HCT116 (cell line): ENCODE measurements at regions not wholly inside any gene's neighbourhood (a gene's known extent, or its start where the extent isn't known, plus 50 kb on each side); places are given as distances from the start of the nearest gene placed in this dataset.

Experiments used
- ATAC-seq: fragments of 200-7000 bp; cut with Tn5 transposase; 2 replicates; pipeline ENCODE4 v1.9.1; 2020; ENCODE audit warnings: mild to moderate bottlenecking, moderate library complexity
- BruUV-seq: library from RNA; stranded (reverse); fragments of 400-500 nt; replicated peaks from 2 replicates; lab custom pipeline; 2021; lab: Mats Ljungman, UMichigan
- CTCF ChIA-PET: fragments of 300-600 bp; sonication (Branson Sonifier 250); formaldehyde crosslinking; loops from one replicate; lab custom pipeline; 2021; ENCODE audit warnings: antibody characterized with exemption; lab: Charles Lee
- POLR2A ChIA-PET: fragments of 300-600, 350-600 bp; sonication (Branson Sonifier 250); formaldehyde crosslinking; loops from one replicate; lab custom pipeline; 2021; ENCODE audit warnings: antibody characterized with exemption; lab: Charles Lee
- RAD21 ChIA-PET, 2 experiments: fragments of 300-600 bp; sonication (Branson Sonifier 250); formaldehyde crosslinking; loops; one replicate each; lab custom pipeline; 2023; ENCODE audit warnings: low total read pairs in 2 of 2; ENCODE audit not compliant: uncharacterized antibody in 2 of 2, unreplicated experiment in 2 of 2, low non-redundant PET in 1 of 2; lab: Charles Lee
- DNase-seq: peaks from one replicate; pipeline ENCODE4 v3.0.0-alpha.2; 2010; ENCODE audit warnings: low read depth, low spot score
- H2AFZ ChIP-seq: fragments of 200-600 bp; shearing (Covaris generic), sonication (generic); 2 replicates; pipeline ENCODE4 v1.6.1; 2017; ENCODE audit warnings: low read depth, mixed run types, mixed read lengths, antibody characterized with exemption, low read length; ENCODE audit not compliant: poor library complexity, severe bottlenecking
- H3K27ac ChIP-seq: 2 replicates; pipeline ENCODE4 v1.5.1; 2012; ENCODE audit warnings: low read depth, low read length
- H3K27me3 ChIP-seq: fragments of 200-600 bp; sonication (generic); 2 replicates; pipeline ENCODE4 v1.6.1; 2016; ENCODE audit warnings: mixed run types, low read length, mixed read lengths; ENCODE audit not compliant: insufficient read depth
- H3K36me3 ChIP-seq, 2 experiments: fragments of 200-500 bp in 1 of 2; fragments of 200-600 bp in 1 of 2; sonication (Bioruptor generic) in 1 of 2; sonication (generic) in 1 of 2; 2 replicates each; pipeline versions ENCODE4 v1.5.1 to v1.6.1; 2014 to 2016; ENCODE audit warnings: low read length in 2 of 2, inconsistent platforms in 1 of 2, mixed read lengths in 1 of 2, mixed run types in 1 of 2; ENCODE audit not compliant: insufficient read depth in 2 of 2, control insufficient read depth in 1 of 2
- H3K4me1 ChIP-seq, 2 experiments: fragments of 200-600 bp in 1 of 2; sonication (generic) in 1 of 2; 2 replicates each; pipeline versions ENCODE4 v1.5.1 to v1.6.1; 2012 to 2017; ENCODE audit warnings: low read length in 2 of 2, inconsistent platforms in 1 of 2, mild to moderate bottlenecking in 1 of 2, mixed read lengths in 1 of 2, mixed run types in 1 of 2, moderate library complexity in 1 of 2; ENCODE audit not compliant: insufficient read depth in 2 of 2, control insufficient read depth in 1 of 2
- H3K4me2 ChIP-seq: fragments of 200-600 bp; sonication (generic); 2 replicates; pipeline ENCODE4 v1.6.1; 2017; ENCODE audit warnings: mixed run types, low read length, mixed read lengths
- H3K4me3 ChIP-seq, 2 experiments: fragments of 200-600 bp in 1 of 2; sonication (generic) in 1 of 2; replicated peaks in 1 of 2; 2 replicates each; pipeline ENCODE4 v1.5.1; 2011 to 2016; ENCODE audit warnings: low read length in 2 of 2, control low read depth in 1 of 2, low read depth in 1 of 2, mild to moderate bottlenecking in 1 of 2, mixed read lengths in 1 of 2, mixed run types in 1 of 2
- H3K79me2 ChIP-seq: fragments of 200-600 bp; sonication (generic); 2 replicates; pipeline ENCODE4 v1.6.1; 2017; ENCODE audit warnings: mild to moderate bottlenecking, mixed run types, low read length, moderate library complexity, mixed read lengths; ENCODE audit not compliant: insufficient read depth
- H3K9ac ChIP-seq: fragments of 200-600 bp; sonication (generic); 2 replicates; pipeline ENCODE4 v1.6.1; 2016; ENCODE audit warnings: low read length, mixed read lengths
- H3K9me2 ChIP-seq: fragments of 200-600 bp; sonication (generic), shearing (Covaris generic); 2 replicates; pipeline ENCODE4 v1.6.1; 2017; ENCODE audit warnings: mixed run types, mild to moderate bottlenecking, moderate library complexity; ENCODE audit not compliant: insufficient read depth
- H3K9me3 ChIP-seq, 2 experiments: fragments of 200-500 bp in 1 of 2; fragments of 200-600 bp in 1 of 2; sonication (Bioruptor generic) in 1 of 2; sonication (generic) in 1 of 2; 2 replicates each; pipeline ENCODE4 v1.6.1; 2014 to 2017; ENCODE audit warnings: low read length in 2 of 2, mixed read lengths in 2 of 2, inconsistent platforms in 1 of 2, low read depth in 1 of 2, mild to moderate bottlenecking in 1 of 2, mixed run types in 1 of 2, moderate library complexity in 1 of 2; ENCODE audit not compliant: control insufficient read depth in 1 of 2, insufficient read depth in 1 of 2
- H4K20me1 ChIP-seq: fragments of 200-600 bp; sonication (generic), shearing (Covaris generic); 2 replicates; pipeline ENCODE4 v1.6.1; 2017; ENCODE audit warnings: mixed run types, mild to moderate bottlenecking, moderate library complexity; ENCODE audit not compliant: insufficient read depth
- CEBPB ChIP-seq: IDR thresholded peaks from 2 replicates; pipeline ENCODE4 v1.6.1; 2012; ENCODE audit warnings: low read depth
- ELF1 ChIP-seq: IDR thresholded peaks from 2 replicates; pipeline ENCODE4 v1.6.1; 2012; ENCODE audit warnings: low read depth, borderline replicate concordance
- EZH2 ChIP-seq: fragments of 200-600 bp; sonication (generic); IDR thresholded peaks from 2 replicates; pipeline ENCODE4 v1.6.1; 2017; ENCODE audit warnings: antibody characterized with exemption, mixed run types
- EZH2phosphoT487 ChIP-seq: fragments of 200-600 bp; IDR thresholded peaks from 2 replicates; pipeline ENCODE4 v1.6.1; 2018; ENCODE audit warnings: antibody characterized with exemption, borderline replicate concordance
- JUND ChIP-seq: IDR thresholded peaks from 2 replicates; pipeline ENCODE4 v1.6.1; 2012
- POLR2A ChIP-seq: IDR thresholded peaks from 2 replicates; pipeline ENCODE4 v1.7.0; 2011; ENCODE audit warnings: borderline replicate concordance; ENCODE audit not compliant: insufficient read depth, insufficient read length; ENCODE audit errors: extremely low read depth
- POLR2AphosphoS5 ChIP-seq: IDR thresholded peaks from 2 replicates; pipeline ENCODE4 v1.6.1; 2011; ENCODE audit warnings: mild to moderate bottlenecking, low read depth, low read length, moderate library complexity
- RAD21 ChIP-seq: IDR thresholded peaks from 2 replicates; pipeline ENCODE4 v1.6.1; 2012; ENCODE audit warnings: low read depth, mild to moderate bottlenecking
- SIN3A ChIP-seq: IDR thresholded peaks from 2 replicates; pipeline ENCODE4 v1.6.1; 2012; ENCODE audit warnings: low read depth
- SP1 ChIP-seq: IDR thresholded peaks from 2 replicates; pipeline ENCODE4 v1.6.1; 2012; ENCODE audit warnings: low read depth
- TCF7L2 ChIP-seq: IDR thresholded peaks from 2 replicates; pipeline ENCODE4 v1.7.0; 2011; ENCODE audit warnings: borderline replicate concordance, inconsistent platforms; ENCODE audit not compliant: insufficient read depth, insufficient read length; ENCODE audit errors: extremely low read depth
- YY1 ChIP-seq: IDR thresholded peaks from 2 replicates; pipeline ENCODE4 v1.6.1; 2011; ENCODE audit warnings: low read length, low read depth, moderate library complexity, mild to moderate bottlenecking; ENCODE audit not compliant: insufficient replicate concordance; ENCODE audit errors: extremely low read depth
- ZFX ChIP-seq: fragments of 450-650 bp; IDR thresholded peaks from 2 replicates; pipeline ENCODE4 v1.6.1; 2017
- intact Hi-C: fragments of 100-400 bp; cut with micrococcal nuclease; formaldehyde crosslinking; loops from 2 replicates; pipeline ENCODE4 v1.10.0; 2022
- TF ChIP-seq, protein P1 (sequence below): IDR thresholded peaks from 2 replicates; pipeline ENCODE4 v1.6.1; 2012
- TF ChIP-seq, protein P2 (sequence below): IDR thresholded peaks from 2 replicates; pipeline ENCODE4 v1.6.1; 2012
- TF ChIP-seq, protein P3 (sequence below), 3 experiments: fragments of 200-600 bp in 1 of 3; sonication (generic) in 1 of 3; IDR thresholded peaks in 2 of 3; conservative IDR thresholded peaks in 1 of 3; 2 replicates each; pipeline ENCODE4 v1.5.1; 2012 to 2017; ENCODE audit warnings: low read depth in 2 of 3, low read length in 2 of 3, antibody characterized with exemption in 1 of 3, borderline replicate concordance in 1 of 3, control low read depth in 1 of 3, mild to moderate bottlenecking in 1 of 3, mixed read lengths in 1 of 3, mixed run types in 1 of 3, moderate library complexity in 1 of 3; ENCODE audit not compliant: insufficient read depth in 1 of 3

DNA sequence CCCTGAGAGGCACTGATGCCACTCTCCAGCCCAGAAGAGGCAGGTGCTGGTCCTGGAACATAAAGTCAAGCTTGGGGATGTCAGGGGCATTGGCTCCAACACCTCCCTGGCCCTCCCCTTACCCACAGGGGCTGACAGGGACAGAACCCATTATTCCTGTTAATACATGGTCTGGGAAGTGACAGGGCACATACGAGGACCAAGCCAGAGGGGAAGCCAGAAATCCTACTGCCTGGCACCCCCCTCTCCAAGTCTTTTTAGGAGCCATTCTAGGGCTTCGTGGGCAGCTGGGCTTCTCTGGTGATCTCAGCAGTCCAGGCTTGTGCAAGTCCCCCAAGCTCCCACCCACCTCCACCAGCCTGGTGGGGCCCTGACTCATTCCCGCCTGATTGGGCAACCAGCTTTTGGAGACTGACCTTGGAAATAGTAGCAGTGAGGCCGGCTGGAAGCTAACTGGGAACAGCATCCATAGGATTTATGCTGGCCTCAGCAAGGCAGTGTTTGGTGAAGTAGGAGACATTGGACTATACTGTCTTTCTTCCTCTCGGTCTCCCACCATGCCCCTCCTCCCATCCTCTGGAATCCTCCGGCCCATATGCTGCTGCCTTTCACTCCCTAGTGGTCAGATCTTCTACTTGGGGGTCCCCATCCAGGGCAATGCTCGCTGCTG, 86.4 kb upstream of the HK2 start:
- no peaks in the 10 kb centered on the region for H3K79me2 ChIP-seq
- no peak overlapping the region for H3K4me3 ChIP-seq
- intact Hi-C loops: no loop called here
- H3K9me2 ChIP-seq: no peaks in the 10 kb centered on the region
- ChIA-PET CTCF (no interaction called here), POLR2A (no interaction called here)
- H3K27me3 ChIP-seq: no peaks in the 10 kb centered on the region
- ATAC-seq: no peak
- H2AFZ ChIP-seq: no peak overlapping the region
- H3K4me1 ChIP-seq: no peaks in the 10 kb centered on the region
- no peak for TF ChIP-seq EZH2phosphoT487
- no peak for TF ChIP-seq TCF7L2
- TF ChIP-seq RAD21: no peak
- TF ChIP-seq, protein P1, sequence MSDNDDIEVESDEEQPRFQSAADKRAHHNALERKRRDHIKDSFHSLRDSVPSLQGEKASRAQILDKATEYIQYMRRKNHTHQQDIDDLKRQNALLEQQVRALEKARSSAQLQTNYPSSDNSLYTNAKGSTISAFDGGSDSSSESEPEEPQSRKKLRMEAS: no peak
- no peak for TF ChIP-seq SIN3A
- no peak for TF ChIP-seq JUND
- no peak for TF ChIP-seq POLR2A
- no peak for TF ChIP-seq YY1
- TF ChIP-seq, all 23 proteins: peak for 0
- Histone ChIP-seq H3K9me3 (no peaks in the 10 kb centered on the region), H3K9ac (no peak overlapping the region), H4K20me1 (no peaks in the 10 kb centered on the region), H3K27ac (no peak overlapping the region), H3K4me2 (no peak overlapping the region), H3K36me3 (no peaks in the 10 kb centered on the region)
- BruUV-seq: no TSS peak
- no peak for DNase-seq
- RAD21 ChIA-PET: no interaction called here

DNA sequence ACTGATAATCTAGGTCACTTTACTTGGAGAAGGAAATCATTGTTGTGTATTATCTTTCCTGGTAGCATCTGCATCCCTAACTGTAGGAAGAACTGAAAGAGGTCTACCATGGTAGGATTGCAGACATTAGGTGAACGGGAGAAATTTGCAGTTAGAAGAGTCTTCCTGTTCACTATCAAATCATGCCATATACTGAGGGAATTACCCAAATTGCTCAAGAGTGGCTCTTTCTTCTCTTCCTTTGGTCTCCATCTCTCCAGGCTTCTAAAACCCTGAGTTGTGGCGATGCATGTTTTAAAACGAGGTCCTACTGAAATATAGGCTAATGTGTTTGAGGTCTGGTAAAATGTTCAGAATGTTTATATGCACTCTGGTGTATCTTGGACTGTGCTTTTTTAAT, 85.3 kb upstream of the HK2 start:
- DNase-seq: no peak
- POLR2A ChIA-PET: no interaction called here
- no peak for ATAC-seq
- H4K20me1 ChIP-seq: no peaks in the 10 kb centered on the region
- no peaks in the 10 kb centered on the region for H3K27me3 ChIP-seq
- H3K9me3 ChIP-seq: no peaks in the 10 kb centered on the region
- BruUV-seq: no TSS peak
- intact Hi-C loops: no loop called here
- H3K4me2 ChIP-seq: no peak overlapping the region
- no peaks in the 10 kb centered on the region for H3K9me2 ChIP-seq
- CTCF ChIA-PET: no interaction called here
- H3K79me2 ChIP-seq: no peaks in the 10 kb centered on the region
- H2AFZ ChIP-seq: no peak overlapping the region
- no peaks in the 10 kb centered on the region for H3K4me1 ChIP-seq
- H3K4me3 ChIP-seq: no peak overlapping the region
- RAD21 ChIA-PET: no interaction called here
- no peak overlapping the region for H3K27ac ChIP-seq
- H3K9ac ChIP-seq: no peak overlapping the region
- no peaks in the 10 kb centered on the region for H3K36me3 ChIP-seq
- TF ChIP-seq YY1 (no peak), POLR2AphosphoS5 (no peak), CEBPB (no peak), SP1 (no peak), ELF1 (no peak), SIN3A (no peak), POLR2A (no peak), JUND (no peak), EZH2phosphoT487 (no peak), EZH2 (no peak), ZFX (no peak)
- TF ChIP-seq, protein P2, sequence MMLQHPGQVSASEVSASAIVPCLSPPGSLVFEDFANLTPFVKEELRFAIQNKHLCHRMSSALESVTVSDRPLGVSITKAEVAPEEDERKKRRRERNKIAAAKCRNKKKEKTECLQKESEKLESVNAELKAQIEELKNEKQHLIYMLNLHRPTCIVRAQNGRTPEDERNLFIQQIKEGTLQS: no peak
- TF ChIP-seq, protein P3, sequence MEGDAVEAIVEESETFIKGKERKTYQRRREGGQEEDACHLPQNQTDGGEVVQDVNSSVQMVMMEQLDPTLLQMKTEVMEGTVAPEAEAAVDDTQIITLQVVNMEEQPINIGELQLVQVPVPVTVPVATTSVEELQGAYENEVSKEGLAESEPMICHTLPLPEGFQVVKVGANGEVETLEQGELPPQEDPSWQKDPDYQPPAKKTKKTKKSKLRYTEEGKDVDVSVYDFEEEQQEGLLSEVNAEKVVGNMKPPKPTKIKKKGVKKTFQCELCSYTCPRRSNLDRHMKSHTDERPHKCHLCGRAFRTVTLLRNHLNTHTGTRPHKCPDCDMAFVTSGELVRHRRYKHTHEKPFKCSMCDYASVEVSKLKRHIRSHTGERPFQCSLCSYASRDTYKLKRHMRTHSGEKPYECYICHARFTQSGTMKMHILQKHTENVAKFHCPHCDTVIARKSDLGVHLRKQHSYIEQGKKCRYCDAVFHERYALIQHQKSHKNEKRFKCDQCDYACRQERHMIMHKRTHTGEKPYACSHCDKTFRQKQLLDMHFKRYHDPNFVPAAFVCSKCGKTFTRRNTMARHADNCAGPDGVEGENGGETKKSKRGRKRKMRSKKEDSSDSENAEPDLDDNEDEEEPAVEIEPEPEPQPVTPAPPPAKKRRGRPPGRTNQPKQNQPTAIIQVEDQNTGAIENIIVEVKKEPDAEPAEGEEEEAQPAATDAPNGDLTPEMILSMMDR (IDR thresholded peaks at IDR 0.05 in 2 of 3, conservative IDR thresholded peaks at IDR 0.05 in 1 of 3; ENCODE audit: borderline replicate concordance in 1 of 3, insufficient read depth in 1 of 3, low read depth in 2 of 3, low read length in 2 of 3): no peak
